ENCODE measurements at regions not wholly inside any gene's neighbourhood (a gene's known extent, or its start where the extent isn't known, plus 50 kb on each side); places are given as distances from the start of the nearest gene placed in this dataset.

GRCh38 chr4:13905543-13905942 lies 278.0 kb upstream of the BOD1L1 start:
- Mint-ChIP-seq H3K4me1 (no peaks in the 10 kb centered on the region), H3K4me3 (no peak overlapping the region), H3K9me3 (no peaks in the 10 kb centered on the region), H3K36me3 (no peaks in the 10 kb centered on the region), H3K27me3 (no peaks in the 10 kb centered on the region), H3K27ac (no peak overlapping the region)
- DNase-seq (no peak), ATAC-seq (ENCODE audit: low read depth) (no peak)
- POLR2A ChIA-PET = no interaction called here

GRCh38 chr4:13906727-13907126 lies 279.2 kb upstream of the BOD1L1 start:
- Mint-ChIP-seq H3K9me3 (no peaks in the 10 kb centered on the region), H3K4me3 (no peak overlapping the region), H3K27ac (no peak overlapping the region), H3K36me3 (no peaks in the 10 kb centered on the region), H3K27me3 (no peaks in the 10 kb centered on the region), H3K4me1 (no peaks in the 10 kb centered on the region)
- POLR2A ChIA-PET = no interaction called here
- ATAC-seq (ENCODE audit: low read depth) (no peak), DNase-seq (no peak)

- no peaks in the 10 kb centered on the region for H3K9me3 Mint-ChIP-seq
- POLR2A ChIA-PET = no interaction called here
- H3K36me3 Mint-ChIP-seq = no peaks in the 10 kb centered on the region
- H3K4me1 Mint-ChIP-seq = no peaks in the 10 kb centered on the region
- ATAC-seq (ENCODE audit: low read depth) (no peak), DNase-seq (no peak)
- H3K27me3 Mint-ChIP-seq = no peaks in the 10 kb centered on the region
- no peak overlapping the region for H3K4me3 Mint-ChIP-seq
- no peak overlapping the region for H3K27ac Mint-ChIP-seq
Measured at GRCh38 chr4:13907255-13907751, 279.8 kb upstream of the BOD1L1 start.

GRCh38 chr4:13908455-13908854 lies 280.9 kb upstream of the BOD1L1 start:
- POLR2A ChIA-PET = no interaction called here
- no peak overlapping the region for H3K4me3 Mint-ChIP-seq
- H3K9me3 Mint-ChIP-seq = no peaks in the 10 kb centered on the region
- ATAC-seq (ENCODE audit: low read depth) (no peak), DNase-seq (no peak)
- H3K4me1 Mint-ChIP-seq = no peaks in the 10 kb centered on the region
- no peaks in the 10 kb centered on the region for H3K27me3 Mint-ChIP-seq
- no peaks in the 10 kb centered on the region for H3K36me3 Mint-ChIP-seq
- no peak overlapping the region for H3K27ac Mint-ChIP-seq

GRCh38 chr4:13910556-13910955 lies 283.0 kb upstream of the BOD1L1 start:
- no peaks in the 10 kb centered on the region for H3K4me1 Mint-ChIP-seq
- no peak overlapping the region for H3K27ac Mint-ChIP-seq
- no peak overlapping the region for H3K4me3 Mint-ChIP-seq
- H3K36me3 Mint-ChIP-seq = no peaks in the 10 kb centered on the region
- H3K27me3 Mint-ChIP-seq = peaks cover 2% of the 10 kb centered on the region
- ATAC-seq (ENCODE audit: low read depth) = no peak
- POLR2A ChIA-PET = no interaction called here
- no peak for DNase-seq
- no peaks in the 10 kb centered on the region for H3K9me3 Mint-ChIP-seq

- no peak overlapping the region for H3K4me3 Mint-ChIP-seq
- H3K4me1 Mint-ChIP-seq = no peaks in the 10 kb centered on the region
- H3K27ac Mint-ChIP-seq = no peak overlapping the region
- H3K9me3 Mint-ChIP-seq = no peaks in the 10 kb centered on the region
- no peak for DNase-seq
- POLR2A ChIA-PET = no interaction called here
- H3K27me3 Mint-ChIP-seq = peaks cover 2% of the 10 kb centered on the region
- ATAC-seq (ENCODE audit: low read depth) = no peak
- no peaks in the 10 kb centered on the region for H3K36me3 Mint-ChIP-seq
Measured at GRCh38 chr4:13911256-13911655, 283.7 kb upstream of the BOD1L1 start.

GRCh38 chr4:13912436-13912925 lies 285.0 kb upstream of the BOD1L1 start:
- Mint-ChIP-seq H3K4me1 (no peaks in the 10 kb centered on the region), H3K9me3 (no peaks in the 10 kb centered on the region), H3K36me3 (no peaks in the 10 kb centered on the region), H3K27ac (no peak overlapping the region), H3K27me3 (peaks cover 2% of the 10 kb centered on the region), H3K4me3 (no peak overlapping the region)
- POLR2A ChIA-PET = no interaction called here
- no peak for ATAC-seq (ENCODE audit: low read depth)
- DNase-seq = no peak

- ATAC-seq (ENCODE audit: low read depth) = no peak
- H3K36me3 Mint-ChIP-seq = no peaks in the 10 kb centered on the region
- no peaks in the 10 kb centered on the region for H3K4me1 Mint-ChIP-seq
- H3K27ac Mint-ChIP-seq = no peak overlapping the region
- H3K9me3 Mint-ChIP-seq = no peaks in the 10 kb centered on the region
- H3K27me3 Mint-ChIP-seq = peaks cover 2% of the 10 kb centered on the region
- H3K4me3 Mint-ChIP-seq = no peak overlapping the region
- POLR2A ChIA-PET = no interaction called here
- no peak for DNase-seq
Measured at GRCh38 chr4:13912966-13913365, 285.4 kb upstream of the BOD1L1 start.

- no peak overlapping the region for H3K4me3 Mint-ChIP-seq
- POLR2A ChIA-PET = no interaction called here
Measured at GRCh38 chr4:13917015-13917414, 289.5 kb upstream of the BOD1L1 start.

GRCh38 chr4:13918110-13918509 lies 290.6 kb upstream of the BOD1L1 start:
- Mint-ChIP-seq H3K27me3 (peaks cover 2% of the 10 kb centered on the region), H3K36me3 (no peaks in the 10 kb centered on the region), H3K27ac (no peak overlapping the region), H3K4me1 (no peaks in the 10 kb centered on the region), H3K4me3 (no peak overlapping the region), H3K9me3 (no peaks in the 10 kb centered on the region)
- DNase-seq (no peak), ATAC-seq (ENCODE audit: low read depth) (no peak)
- POLR2A ChIA-PET = no interaction called here

More at GRCh38 chr4:13917015-13917414, 289.5 kb upstream of the BOD1L1 start:
- Mint-ChIP-seq H3K9me3 (no peaks in the 10 kb centered on the region), H3K27ac (no peak overlapping the region), H3K27me3 (peaks cover 2% of the 10 kb centered on the region), H3K4me1 (no peaks in the 10 kb centered on the region), H3K36me3 (no peaks in the 10 kb centered on the region)
- ATAC-seq (ENCODE audit: low read depth) (no peak), DNase-seq (no peak)

- POLR2A ChIA-PET = no interaction called here
- no peak overlapping the region for H3K27ac Mint-ChIP-seq
- DNase-seq (no peak), ATAC-seq (ENCODE audit: low read depth) (no peak)
- H3K4me1 Mint-ChIP-seq = no peaks in the 10 kb centered on the region
- no peaks in the 10 kb centered on the region for H3K36me3 Mint-ChIP-seq
- H3K9me3 Mint-ChIP-seq = no peaks in the 10 kb centered on the region
- no peak overlapping the region for H3K4me3 Mint-ChIP-seq
- H3K27me3 Mint-ChIP-seq = peaks cover 2% of the 10 kb centered on the region
Measured at GRCh38 chr4:13918991-13919441, 291.5 kb upstream of the BOD1L1 start.

GRCh38 chr4:13920111-13920875 lies 292.8 kb upstream of the BOD1L1 start:
- no peaks in the 10 kb centered on the region for H3K9me3 Mint-ChIP-seq
- no peak for ATAC-seq (ENCODE audit: low read depth)
- H3K4me3 Mint-ChIP-seq = no peak overlapping the region
- no peaks in the 10 kb centered on the region for H3K4me1 Mint-ChIP-seq
- DNase-seq = no peak
- POLR2A ChIA-PET = no interaction called here
- no peak overlapping the region for H3K27ac Mint-ChIP-seq
- no peaks in the 10 kb centered on the region for H3K27me3 Mint-ChIP-seq
- no peaks in the 10 kb centered on the region for H3K36me3 Mint-ChIP-seq

- no peaks in the 10 kb centered on the region for H3K36me3 Mint-ChIP-seq
- no peak overlapping the region for H3K4me3 Mint-ChIP-seq
- H3K4me1 Mint-ChIP-seq = no peaks in the 10 kb centered on the region
- no peak for DNase-seq
- POLR2A ChIA-PET = no interaction called here
- H3K27ac Mint-ChIP-seq = no peak overlapping the region
- H3K27me3 Mint-ChIP-seq = no peaks in the 10 kb centered on the region
- no peaks in the 10 kb centered on the region for H3K9me3 Mint-ChIP-seq
- ATAC-seq (ENCODE audit: low read depth) = no peak
Measured at GRCh38 chr4:13920901-13921300, 293.4 kb upstream of the BOD1L1 start.

- Mint-ChIP-seq H3K27me3 (no peaks in the 10 kb centered on the region), H3K36me3 (no peaks in the 10 kb centered on the region), H3K9me3 (no peaks in the 10 kb centered on the region), H3K4me3 (no peak overlapping the region), H3K27ac (no peak overlapping the region), H3K4me1 (no peaks in the 10 kb centered on the region)
- DNase-seq (no peak), ATAC-seq (ENCODE audit: low read depth) (no peak)
- POLR2A ChIA-PET = no interaction called here
Measured at GRCh38 chr4:13921805-13922204, 294.3 kb upstream of the BOD1L1 start.
